A673 (cell line): ENCODE measurements at regions not wholly inside any gene's neighbourhood (a gene's known extent, or its start where the extent isn't known, plus 50 kb on each side); places are given as distances from the start of the nearest gene placed in this dataset.

Experiments used
- BruUV-seq: library from RNA; stranded (reverse); fragments of 400-500 nt; replicated peaks from 2 replicates; lab custom pipeline; 2021; lab: Mats Ljungman, UMichigan
- CTCF ChIA-PET: fragments of 300-600 bp; sonication (Branson Sonifier 250); formaldehyde crosslinking; loops from one replicate; lab custom pipeline; 2022; ENCODE audit warnings: antibody characterized with exemption; lab: Charles Lee
- POLR2A ChIA-PET: fragments of 300-600 bp; sonication (Branson Sonifier 250); formaldehyde crosslinking; loops from one replicate; lab custom pipeline; 2022; ENCODE audit warnings: antibody characterized with exemption; ENCODE audit not compliant: low non-redundant PET; lab: Charles Lee
- DNase-seq: peaks from one replicate; pipeline ENCODE4 v3.0.0-alpha.2; 2015; ENCODE audit warnings: low spot score
- H3K27ac ChIP-seq: fragments of 200-600 bp; sonication (generic); 2 replicates; pipeline ENCODE4 v1.5.1; 2016; ENCODE audit warnings: mixed run types, low read depth, mild to moderate bottlenecking, mixed read lengths, antibody characterized with exemption, low read length; ENCODE audit not compliant: poor library complexity, severe bottlenecking
- H3K27me3 ChIP-seq: fragments of 200-600 bp; sonication (generic); replicated peaks from 2 replicates; pipeline ENCODE4 v1.6.1; 2017; ENCODE audit warnings: mixed run types, low read depth, mild to moderate bottlenecking, mixed read lengths, antibody characterized with exemption, low read length; ENCODE audit not compliant: insufficient read depth, poor library complexity
- H3K36me3 ChIP-seq: fragments of 200-600 bp; sonication (generic); 2 replicates; pipeline ENCODE4 v1.6.1; 2016; ENCODE audit warnings: mixed run types, mild to moderate bottlenecking, mixed read lengths, antibody characterized with exemption, low read length; ENCODE audit not compliant: insufficient read depth, poor library complexity, severe bottlenecking
- H3K4me1 ChIP-seq: fragments of 200-600 bp; sonication (generic); 2 replicates; pipeline ENCODE4 v1.6.1; 2017; ENCODE audit warnings: mixed run types, mild to moderate bottlenecking, mixed read lengths, antibody characterized with exemption, low read length; ENCODE audit not compliant: insufficient read depth, poor library complexity, severe bottlenecking
- H3K4me3 ChIP-seq: fragments of 200-600 bp; sonication (generic); 2 replicates; pipeline ENCODE4 v1.5.1; 2016; ENCODE audit warnings: low read depth, mixed run types, mild to moderate bottlenecking, mixed read lengths, low read length; ENCODE audit not compliant: poor library complexity, severe bottlenecking
- H3K9me3 ChIP-seq: fragments of 200-600 bp; sonication (generic); 2 replicates; pipeline ENCODE4 v1.6.1; 2016; ENCODE audit warnings: mixed run types, low read depth, mild to moderate bottlenecking, mixed read lengths, antibody characterized with exemption, low read length; ENCODE audit not compliant: poor library complexity, severe bottlenecking
- CTCF ChIP-seq: fragments of 300-800, 200-600 bp; sonication (generic); conservative IDR thresholded peaks from 2 replicates; pipeline ENCODE4 v1.5.1; 2017; ENCODE audit warnings: low read depth, mild to moderate bottlenecking, antibody characterized with exemption, low read length, moderate library complexity, mixed read lengths
- EZH2 ChIP-seq: fragments of 200-600 bp; sonication (generic); IDR thresholded peaks from 2 replicates; pipeline ENCODE4 v1.6.1; 2017; ENCODE audit warnings: borderline replicate concordance, low read depth, mild to moderate bottlenecking, mixed read lengths, antibody characterized with exemption, low read length; ENCODE audit not compliant: poor library complexity, severe bottlenecking
- intact Hi-C: fragments of 100-400 bp; cut with micrococcal nuclease; formaldehyde crosslinking; loops from one replicate; pipeline ENCODE4 v1.10.0; 2022; ENCODE audit not compliant: unreplicated experiment

- no peaks in the 10 kb centered on the region for H3K36me3 ChIP-seq
- CTCF ChIA-PET = no interaction called here
- TF ChIP-seq CTCF = no peak
- no peak for TF ChIP-seq EZH2
- H3K9me3 ChIP-seq = no peaks in the 10 kb centered on the region
- no TSS peak for BruUV-seq
- no peaks in the 10 kb centered on the region for H3K4me1 ChIP-seq
- no peak overlapping the region for H3K4me3 ChIP-seq
- POLR2A ChIA-PET = no interaction called here
- no peak for DNase-seq
- intact Hi-C loops = no loop called here
- H3K27ac ChIP-seq = no peak overlapping the region
- H3K27me3 ChIP-seq = no peaks in the 10 kb centered on the region
These were observed 344.2 kb downstream of the BUD13 start for GRCh38 chr11:116428638-116428975.

- Histone ChIP-seq H3K4me3 (no peak overlapping the region), H3K4me1 (no peaks in the 10 kb centered on the region), H3K27me3 (no peaks in the 10 kb centered on the region), H3K9me3 (no peaks in the 10 kb centered on the region), H3K36me3 (no peaks in the 10 kb centered on the region), H3K27ac (no peak overlapping the region)
- intact Hi-C loops = no loop called here
- no TSS peak for BruUV-seq
- TF ChIP-seq CTCF (no peak), EZH2 (no peak)
- DNase-seq = peak; percentile 15
- ChIA-PET CTCF (no interaction called here), POLR2A (interaction anchor here (0.6 kb wide), 1 partner anchor 18 kb away, joined by 4 read pairs; no protein-coding TSS in a partner anchor)
These were observed 344.7 kb downstream of the BUD13 start for GRCh38 chr11:116427903-116428637.

- intact Hi-C loops = no loop called here
- BruUV-seq = no TSS peak
- H3K36me3 ChIP-seq = no peaks in the 10 kb centered on the region
- ChIA-PET CTCF (no interaction called here), POLR2A (interaction anchor here (0.6 kb wide), 1 partner anchor 17 kb away, joined by 4 read pairs; no protein-coding TSS in a partner anchor)
- no peak overlapping the region for H3K27ac ChIP-seq
- H3K9me3 ChIP-seq = no peaks in the 10 kb centered on the region
- H3K4me3 ChIP-seq = no peak overlapping the region
- H3K27me3 ChIP-seq = no peaks in the 10 kb centered on the region
- no peaks in the 10 kb centered on the region for H3K4me1 ChIP-seq
- DNase-seq = no peak
- TF ChIP-seq CTCF (no peak), EZH2 (no peak)
These were observed 345.4 kb downstream of the BUD13 start for GRCh38 chr11:116427337-116427902.
